GM21786 (cell line): ENCODE measurements at regions not wholly inside any gene's neighbourhood (a gene's known extent, or its start where the extent isn't known, plus 50 kb on each side); places are given as distances from the start of the nearest gene placed in this dataset.
"Not testable (repeated sequence)": the region's sequence is repeated elsewhere in the genome, so short reads cannot be mapped to it uniquely, and the experiment has no call there.

ENCODE experiments used
- ATAC-seq: cut with Tn5 transposase; IDR thresholded peaks from one replicate; pipeline ENCODE4 v1.9.1; 2021; ENCODE audit not compliant: unreplicated experiment

GRCh38 chr9:103068753-103069152 lies 73.6 kb downstream of the CYLC2 start:
- no peak for ATAC-seq

GRCh38 chr9:103078581-103078980 lies 83.4 kb downstream of the CYLC2 start:
- no peak for ATAC-seq

DNA sequence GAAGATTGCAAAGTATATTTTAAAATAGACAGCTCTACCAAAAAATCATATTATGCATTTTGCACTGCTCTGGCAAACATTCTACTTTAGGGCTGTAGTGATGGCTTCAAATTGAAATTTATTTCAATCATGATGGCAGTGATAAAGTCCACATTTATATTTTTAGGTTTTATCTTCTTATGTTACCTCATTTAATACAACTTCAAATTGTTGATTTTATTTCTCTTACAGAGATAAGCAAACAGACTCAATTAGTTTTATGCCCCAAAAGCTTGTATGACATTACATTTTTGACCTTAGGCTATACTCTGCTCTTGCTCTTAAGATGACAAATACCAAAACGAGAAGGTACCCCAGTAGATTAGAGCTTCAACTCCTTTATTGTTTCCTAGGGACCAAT lies 87.4 kb downstream of the CYLC2 start:
- ATAC-seq = no peak

DNA sequence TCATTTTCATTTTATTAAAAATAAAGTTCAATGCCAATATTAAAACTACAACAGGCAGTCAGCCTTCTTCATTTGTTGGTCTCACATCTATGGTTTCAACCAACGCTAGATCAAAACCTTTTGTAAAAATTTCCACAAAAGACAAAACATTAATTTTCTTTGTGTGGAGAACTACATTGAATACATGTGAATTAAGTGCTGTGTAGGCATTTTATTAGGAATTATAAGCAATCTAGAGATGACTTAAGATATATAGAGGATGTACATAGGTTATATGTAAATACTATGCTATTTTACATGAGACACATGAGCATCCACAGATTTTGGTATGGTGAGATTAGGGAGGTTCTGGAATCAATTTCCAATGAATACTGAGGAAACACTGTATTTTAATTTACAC lies 94.2 kb downstream of the CYLC2 start:
- ATAC-seq = no peak

GRCh38 chr9:103104101-103104500 lies 109.0 kb downstream of the CYLC2 start:
- no peak for ATAC-seq

DNA sequence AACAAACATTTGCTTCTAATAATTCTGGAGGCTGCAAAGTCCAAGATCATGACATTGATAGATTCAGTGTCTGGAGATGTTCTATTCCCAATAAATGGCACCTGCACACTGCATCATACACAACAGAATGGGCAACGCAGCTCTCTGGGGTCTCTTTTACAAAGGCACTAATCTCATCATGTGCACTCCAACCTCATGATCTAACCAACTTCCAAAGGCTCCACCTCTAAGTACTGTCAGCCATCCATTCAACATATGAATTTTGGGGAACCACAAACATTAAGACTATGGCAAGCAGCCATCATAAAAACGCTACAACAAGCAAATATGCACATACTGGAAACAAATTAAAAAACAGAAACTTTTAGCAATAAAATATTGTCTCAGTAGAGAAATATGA lies 121.1 kb downstream of the CYLC2 start:
- no peak for ATAC-seq

- no peak for ATAC-seq
These were observed 131.4 kb downstream of the CYLC2 start for GRCh38 chr9:103126494-103126893.

GRCh38 chr9:103139891-103140290 lies 144.8 kb downstream of the CYLC2 start:
- no peak for ATAC-seq

DNA sequence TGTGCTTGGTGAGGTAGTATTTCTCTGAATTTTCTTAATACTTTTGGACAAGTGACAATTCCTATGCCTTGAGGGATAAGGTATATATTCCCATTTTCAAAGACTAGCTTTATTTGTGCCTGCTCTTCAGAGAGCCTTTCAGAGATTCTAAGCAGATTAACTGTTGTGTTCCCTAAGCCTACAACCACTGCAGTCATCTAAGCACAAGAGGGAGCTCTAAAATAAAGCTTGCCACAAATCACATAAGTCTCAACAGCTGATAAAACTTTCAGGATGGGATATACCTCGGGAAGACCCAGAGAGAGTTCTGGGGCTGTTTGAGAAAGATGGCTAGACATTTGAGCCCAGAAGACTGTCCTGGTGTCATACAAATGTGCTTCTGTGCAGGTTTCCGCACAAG lies 157.3 kb downstream of the CYLC2 start:
- no peak for ATAC-seq

- ATAC-seq = no peak
These were observed 172.4 kb downstream of the CYLC2 start for GRCh38 chr9:103167530-103167929.

- ATAC-seq = no peak
These were observed 173.1 kb downstream of the CYLC2 start for GRCh38 chr9:103168254-103168653.

DNA sequence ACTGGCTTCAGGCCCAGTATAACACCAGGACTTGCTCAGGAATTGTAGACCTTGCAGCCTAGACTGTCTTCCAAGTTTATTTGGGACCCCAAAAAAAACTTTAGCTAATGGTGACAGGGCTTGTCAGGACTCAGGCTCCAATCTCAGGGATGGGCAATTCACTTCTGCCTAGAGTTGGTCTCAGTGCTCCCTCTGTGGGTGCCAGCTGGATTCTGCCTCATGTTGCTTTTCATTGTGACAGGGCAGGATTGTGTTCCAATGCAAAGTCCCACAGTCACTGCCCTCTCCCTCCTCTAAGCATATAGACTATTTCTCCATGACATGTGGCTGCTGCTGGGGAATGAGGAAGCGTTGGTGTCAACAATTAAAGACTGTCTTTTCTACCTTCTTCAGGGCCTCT lies 174.7 kb downstream of the CYLC2 start:
- no peak for ATAC-seq

GRCh38 chr9:103183701-103184171 lies 188.6 kb downstream of the CYLC2 start:
- ATAC-seq = no peak

- no peak for ATAC-seq
These were observed 191.8 kb downstream of the CYLC2 start for GRCh38 chr9:103186959-103187358.

GRCh38 chr9:103188781-103189350 lies 193.7 kb downstream of the CYLC2 start:
- no peak for ATAC-seq

DNA sequence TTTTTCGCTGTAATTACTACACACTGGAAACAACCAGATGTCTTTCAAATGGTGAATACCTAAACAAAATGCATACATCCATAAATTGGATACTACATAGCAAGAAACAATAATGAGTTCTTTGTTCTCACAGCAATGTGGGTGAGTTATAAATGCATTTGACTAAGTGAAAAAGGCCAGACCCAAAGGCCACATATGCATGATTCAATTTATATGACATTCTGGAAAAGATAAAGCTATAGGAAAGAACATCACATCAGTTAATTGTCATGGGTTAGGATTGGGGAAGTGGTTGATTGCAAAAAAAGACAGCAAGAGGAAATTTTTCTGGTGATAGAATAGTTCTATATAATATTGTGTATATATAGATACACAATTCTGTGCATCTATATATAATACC lies 198.9 kb downstream of the CYLC2 start:
- no peak for ATAC-seq

DNA sequence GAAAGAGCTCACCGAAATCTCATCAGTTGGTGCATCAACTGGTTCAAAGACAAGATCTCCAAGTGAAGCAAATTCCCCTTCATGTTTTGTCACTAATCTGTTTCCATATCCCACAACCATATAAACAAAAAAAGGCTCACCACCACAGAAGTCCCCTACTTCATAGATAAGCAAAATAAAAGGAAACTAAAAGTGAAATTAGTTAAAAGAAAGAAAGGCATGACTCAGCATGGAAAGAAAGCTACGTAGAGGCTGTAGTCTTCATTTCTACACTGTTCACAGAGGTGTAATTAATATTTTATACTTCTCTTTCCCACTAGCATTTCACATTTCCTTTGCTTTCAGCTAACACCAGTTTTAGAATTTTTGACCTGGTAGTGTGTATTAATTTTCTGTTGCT lies 208.0 kb downstream of the CYLC2 start:
- no peak for ATAC-seq

DNA sequence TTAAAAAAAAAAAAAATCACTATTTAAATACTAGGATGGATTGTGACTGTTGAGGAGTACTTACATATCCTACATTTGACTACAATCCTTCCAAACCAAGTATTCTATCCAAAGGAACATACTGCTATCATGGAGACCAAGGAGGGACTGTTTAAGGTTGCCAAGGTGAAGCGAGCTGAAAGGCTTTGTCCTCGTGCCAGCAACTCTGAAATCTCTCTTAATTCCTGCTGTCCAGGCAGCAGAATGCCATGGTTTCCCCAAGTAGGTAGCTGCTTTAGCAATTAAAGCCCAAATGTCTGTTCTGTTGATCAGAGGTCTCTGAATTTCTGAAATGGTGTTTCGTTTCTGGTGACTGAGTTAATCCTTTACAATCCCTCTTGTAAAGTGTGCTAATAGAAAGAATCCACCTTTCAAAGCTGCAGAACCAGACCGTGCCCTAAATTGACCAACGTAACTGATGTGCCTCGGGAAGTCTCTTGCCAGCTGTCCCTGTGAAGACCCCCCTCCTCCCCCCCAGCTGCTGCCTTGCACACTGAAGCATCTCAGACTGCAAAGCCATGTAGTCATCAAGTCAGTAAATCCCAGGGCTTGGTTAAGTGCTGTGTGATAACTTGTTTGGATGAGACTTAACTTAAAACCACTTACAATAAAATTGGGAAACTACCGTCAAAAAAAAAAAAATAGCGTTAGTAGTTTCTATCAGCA lies 210.9 kb downstream of the CYLC2 start:
- ATAC-seq = not testable (repeated sequence)

- ATAC-seq = no peak
These were observed 215.5 kb downstream of the CYLC2 start for GRCh38 chr9:103210607-103211006.

DNA sequence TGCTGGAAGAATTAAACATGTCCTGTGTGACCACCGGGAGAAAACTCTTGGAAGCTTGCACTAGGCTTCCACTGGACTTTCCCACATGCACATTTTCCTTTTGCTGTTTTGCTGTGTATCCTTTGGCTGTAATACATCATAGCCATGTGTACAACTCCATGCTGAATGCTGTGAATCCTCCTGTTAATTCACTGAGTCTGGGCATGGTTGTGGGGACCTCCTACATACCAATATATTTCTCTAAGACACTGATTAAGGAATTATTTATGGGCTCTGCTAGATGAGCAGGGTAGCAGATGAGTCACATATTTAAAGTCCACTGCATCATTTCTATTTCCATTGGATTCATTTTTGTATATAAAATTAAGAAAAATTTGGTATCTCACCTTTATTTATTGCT lies 220.1 kb downstream of the CYLC2 start:
- no peak for ATAC-seq

- no peak for ATAC-seq
These were observed 230.8 kb downstream of the CYLC2 start for GRCh38 chr9:103225702-103226646.

DNA sequence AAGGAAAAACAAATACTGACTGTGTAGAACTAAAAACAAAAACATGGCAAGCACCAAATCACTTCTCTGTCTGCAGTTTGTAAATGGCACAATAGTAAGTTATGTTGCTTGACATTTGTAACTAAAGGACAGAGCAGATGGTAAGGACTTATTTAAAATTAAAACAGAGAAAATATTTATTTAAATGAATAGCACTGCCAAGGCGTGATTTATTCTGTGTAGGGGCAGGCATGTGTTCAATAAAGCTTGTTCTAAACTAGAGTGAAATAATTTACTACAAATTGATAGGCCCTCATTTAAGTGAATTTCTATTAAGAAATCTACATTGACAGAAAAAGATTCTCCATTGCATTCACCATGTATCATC lies 231.5 kb downstream of the CYLC2 start:
- ATAC-seq = no peak
